Activated T-helper 2 cell treated with anti-CD3 and anti-CD28 coated beads, Interferon-gamma antibody, Interleukin-2, Interleukin-4, amounts not matched to agents 10 μg/mL and 5 μg/mL and 100 μg/mL, durations not matched to agents 14 hours and 24 hours and 36 hours (primary cell): ENCODE measurements at regions not wholly inside any gene's neighbourhood (a gene's known extent, or its start where the extent isn't known, plus 50 kb on each side); places are given as distances from the start of the nearest gene placed in this dataset.
"Not testable (repeated sequence)": the region's sequence is repeated elsewhere in the genome, so short reads cannot be mapped to it uniquely, and the experiment has no call there.

Source experiments
- DNase-seq: peaks from one replicate; pipeline ENCODE4 v3.0.0; 2021; ENCODE audit warnings: low spot score
- H3K27ac Mint-ChIP-seq: one replicate; pipeline ENCODE4 v1.8.0; 2021; ENCODE audit warnings: mixed read lengths
- H3K27me3 Mint-ChIP-seq: one replicate; pipeline ENCODE4 v1.8.0; 2021; ENCODE audit warnings: low read depth, mixed read lengths
- H3K36me3 Mint-ChIP-seq: one replicate; pipeline ENCODE4 v1.8.0; 2021; ENCODE audit warnings: low read depth, mixed read lengths
- H3K4me1 Mint-ChIP-seq: one replicate; pipeline ENCODE4 v1.8.0; 2021; ENCODE audit warnings: low read depth, mixed read lengths
- H3K4me3 Mint-ChIP-seq: one replicate; pipeline ENCODE4 v1.8.0; 2021; ENCODE audit warnings: low read depth, mild to moderate bottlenecking, moderate library complexity, mixed read lengths
- H3K9me3 Mint-ChIP-seq: one replicate; pipeline ENCODE4 v1.8.0; 2021; ENCODE audit warnings: mixed read lengths
- intact Hi-C: fragments of 100-400 bp; cut with micrococcal nuclease; formaldehyde crosslinking; loops from one replicate; pipeline ENCODE4 v1.15.1; 2023

- H3K36me3 Mint-ChIP-seq, H3K27ac Mint-ChIP-seq, intact Hi-C loops, H3K4me1 Mint-ChIP-seq, DNase-seq, H3K9me3 Mint-ChIP-seq, H3K27me3 Mint-ChIP-seq, H3K4me3 Mint-ChIP-seq: not testable (repeated sequence)
Measured at GRCh38 chr3:159681717-159682116, 306.9 kb upstream of the IL12A start.

- Mint-ChIP-seq H3K27ac (no peak overlapping the region), H3K36me3 (no peaks in the 10 kb centered on the region), H3K4me1 (no peaks in the 10 kb centered on the region), H3K4me3 (no peak overlapping the region), H3K9me3 (no peaks in the 10 kb centered on the region), H3K27me3 (no peaks in the 10 kb centered on the region)
- no peak for DNase-seq
- intact Hi-C loops = no loop called here
Measured at GRCh38 chr3:159685801-159686200, 302.8 kb upstream of the IL12A start.

- Mint-ChIP-seq H3K9me3 (no peaks in the 10 kb centered on the region), H3K36me3 (no peaks in the 10 kb centered on the region), H3K4me1 (no peaks in the 10 kb centered on the region), H3K4me3 (no peak overlapping the region), H3K27ac (no peak overlapping the region), H3K27me3 (no peaks in the 10 kb centered on the region)
- intact Hi-C loops = no loop called here
- no peak for DNase-seq
Measured at GRCh38 chr3:159693226-159693625, 295.4 kb upstream of the IL12A start.

- H3K4me3 Mint-ChIP-seq = no peak overlapping the region
- DNase-seq = no peak
- no peaks in the 10 kb centered on the region for H3K27me3 Mint-ChIP-seq
- H3K9me3 Mint-ChIP-seq = no peaks in the 10 kb centered on the region
- H3K4me1 Mint-ChIP-seq = no peaks in the 10 kb centered on the region
- H3K36me3 Mint-ChIP-seq = no peaks in the 10 kb centered on the region
- H3K27ac Mint-ChIP-seq = no peak overlapping the region
- intact Hi-C loops = no loop called here
Measured at GRCh38 chr3:159711560-159712333, 276.9 kb upstream of the IL12A start.

- Mint-ChIP-seq H3K4me3 (no peak overlapping the region), H3K9me3 (no peaks in the 10 kb centered on the region), H3K27me3 (no peaks in the 10 kb centered on the region), H3K27ac (no peak overlapping the region), H3K4me1 (no peaks in the 10 kb centered on the region), H3K36me3 (no peaks in the 10 kb centered on the region)
- intact Hi-C loops = no loop called here
- no peak for DNase-seq
Measured at GRCh38 chr3:159721324-159721723, 267.3 kb upstream of the IL12A start.

- H3K4me3 Mint-ChIP-seq = no peak overlapping the region
- intact Hi-C loops = no loop called here
- H3K27ac Mint-ChIP-seq = no peak overlapping the region
Measured at GRCh38 chr3:159723295-159723694, 265.3 kb upstream of the IL12A start.

GRCh38 chr3:159724627-159725026 is 264.0 kb upstream of the IL12A start:
- DNase-seq = no peak
- H3K27me3 Mint-ChIP-seq = no peaks in the 10 kb centered on the region
- H3K36me3 Mint-ChIP-seq = no peaks in the 10 kb centered on the region
- H3K9me3 Mint-ChIP-seq = no peaks in the 10 kb centered on the region
- no peaks in the 10 kb centered on the region for H3K4me1 Mint-ChIP-seq
- H3K27ac Mint-ChIP-seq = no peak overlapping the region
- intact Hi-C loops = no loop called here
- no peak overlapping the region for H3K4me3 Mint-ChIP-seq

More at GRCh38 chr3:159723295-159723694, 265.3 kb upstream of the IL12A start:
- no peaks in the 10 kb centered on the region for H3K36me3 Mint-ChIP-seq
- DNase-seq = no peak
- H3K4me1 Mint-ChIP-seq = no peaks in the 10 kb centered on the region
- H3K27me3 Mint-ChIP-seq = no peaks in the 10 kb centered on the region
- no peaks in the 10 kb centered on the region for H3K9me3 Mint-ChIP-seq

- Mint-ChIP-seq H3K4me1 (no peaks in the 10 kb centered on the region), H3K36me3 (no peaks in the 10 kb centered on the region), H3K9me3 (no peaks in the 10 kb centered on the region), H3K27me3 (no peaks in the 10 kb centered on the region), H3K4me3 (no peak overlapping the region), H3K27ac (no peak overlapping the region)
- DNase-seq = no peak
- intact Hi-C loops = no loop called here
Measured at GRCh38 chr3:159726231-159726964, 262.2 kb upstream of the IL12A start.

GRCh38 chr3:159727506-159727905 is 261.1 kb upstream of the IL12A start:
- Mint-ChIP-seq H3K27ac (no peak overlapping the region), H3K27me3 (no peaks in the 10 kb centered on the region), H3K9me3 (no peaks in the 10 kb centered on the region), H3K4me3 (no peak overlapping the region), H3K4me1 (no peaks in the 10 kb centered on the region), H3K36me3 (no peaks in the 10 kb centered on the region)
- DNase-seq = no peak
- intact Hi-C loops = no loop called here

GRCh38 chr3:159731254-159731653 is 257.4 kb upstream of the IL12A start:
- intact Hi-C loops = no loop called here
- no peak overlapping the region for H3K27ac Mint-ChIP-seq
- no peaks in the 10 kb centered on the region for H3K27me3 Mint-ChIP-seq
- H3K4me3 Mint-ChIP-seq = no peak overlapping the region
- H3K9me3 Mint-ChIP-seq = no peaks in the 10 kb centered on the region
- H3K36me3 Mint-ChIP-seq = no peaks in the 10 kb centered on the region
- no peaks in the 10 kb centered on the region for H3K4me1 Mint-ChIP-seq
- no peak for DNase-seq

GRCh38 chr3:159732172-159733111 is 256.2 kb upstream of the IL12A start:
- no peak overlapping the region for H3K27ac Mint-ChIP-seq
- H3K9me3 Mint-ChIP-seq = no peaks in the 10 kb centered on the region
- intact Hi-C loops = no loop called here
- no peaks in the 10 kb centered on the region for H3K27me3 Mint-ChIP-seq
- no peaks in the 10 kb centered on the region for H3K36me3 Mint-ChIP-seq
- no peaks in the 10 kb centered on the region for H3K4me1 Mint-ChIP-seq
- DNase-seq = no peak
- H3K4me3 Mint-ChIP-seq = no peak overlapping the region

GRCh38 chr3:159733194-159733860 is 255.3 kb upstream of the IL12A start:
- intact Hi-C loops = no loop called here
- Mint-ChIP-seq H3K9me3 (no peaks in the 10 kb centered on the region), H3K4me3 (no peak overlapping the region), H3K27ac (no peak overlapping the region), H3K4me1 (no peaks in the 10 kb centered on the region), H3K27me3 (no peaks in the 10 kb centered on the region), H3K36me3 (no peaks in the 10 kb centered on the region)
- DNase-seq = no peak
